ENCODE measurements at regions not wholly inside any gene's neighbourhood (a gene's known extent, or its start where the extent isn't known, plus 50 kb on each side); places are given as distances from the start of the nearest gene placed in this dataset.

- DNase-seq (ENCODE audit: low spot score in 2 of 2): no peak
- Histone ChIP-seq H3K4me3 (no peak overlapping the region), H3K9me3 (no peaks in the 10 kb centered on the region), H3K27ac (no peak overlapping the region), H3K36me3 (no peaks in the 10 kb centered on the region), H3K4me1 (no peaks in the 10 kb centered on the region), H3K27me3 (no peaks in the 10 kb centered on the region)
- TF ChIP-seq CTCF (IDR thresholded peaks at IDR 0.05): no peak
- intact Hi-C loops (cut with DNase I): no loop called here
These were observed 63.2 kb upstream of the TOMM7 start for GRCh38 chr7:22885797-22886261.

- intact Hi-C loops (cut with DNase I): no loop called here
- H3K4me1 ChIP-seq: no peaks in the 10 kb centered on the region
These were observed 62.5 kb upstream of the TOMM7 start for GRCh38 chr7:22884911-22885788.

GRCh38 chr7:22882106-22882505, 59.5 kb upstream of the TOMM7 start:
- Histone ChIP-seq H3K9me3 (no peaks in the 10 kb centered on the region), H3K27me3 (no peaks in the 10 kb centered on the region), H3K36me3 (no peaks in the 10 kb centered on the region), H3K4me3 (no peak overlapping the region), H3K27ac (no peak overlapping the region), H3K4me1 (no peaks in the 10 kb centered on the region)
- no peak for DNase-seq (ENCODE audit: low spot score in 2 of 2)
- no peak for TF ChIP-seq CTCF (IDR thresholded peaks at IDR 0.05)
- intact Hi-C loops (cut with DNase I): no loop called here

More at GRCh38 chr7:22884911-22885788, 62.5 kb upstream of the TOMM7 start:
- DNase-seq (ENCODE audit: low spot score in 2 of 2): no peak
- no peak overlapping the region for H3K27ac ChIP-seq
- H3K4me3 ChIP-seq: no peak overlapping the region
- no peaks in the 10 kb centered on the region for H3K27me3 ChIP-seq
- no peak for TF ChIP-seq CTCF (IDR thresholded peaks at IDR 0.05)
- H3K9me3 ChIP-seq: no peaks in the 10 kb centered on the region
- no peaks in the 10 kb centered on the region for H3K36me3 ChIP-seq

- Histone ChIP-seq H3K4me1 (no peaks in the 10 kb centered on the region), H3K36me3 (no peaks in the 10 kb centered on the region), H3K4me3 (no peak overlapping the region), H3K27ac (no peak overlapping the region), H3K27me3 (no peaks in the 10 kb centered on the region), H3K9me3 (no peaks in the 10 kb centered on the region)
- no peak for TF ChIP-seq CTCF (IDR thresholded peaks at IDR 0.05)
- intact Hi-C loops (cut with DNase I): no loop called here
- no peak for DNase-seq (ENCODE audit: low spot score in 2 of 2)
These were observed 57.2 kb upstream of the TOMM7 start for GRCh38 chr7:22879709-22880306.

- DNase-seq (ENCODE audit: low spot score in 2 of 2): no peak
- H3K36me3 ChIP-seq: no peaks in the 10 kb centered on the region
- no peak for TF ChIP-seq CTCF (IDR thresholded peaks at IDR 0.05)
- H3K27me3 ChIP-seq: no peaks in the 10 kb centered on the region
- intact Hi-C loops (cut with DNase I): no loop called here
- no peak overlapping the region for H3K27ac ChIP-seq
- no peaks in the 10 kb centered on the region for H3K4me1 ChIP-seq
- H3K4me3 ChIP-seq: no peak overlapping the region
- no peaks in the 10 kb centered on the region for H3K9me3 ChIP-seq
These were observed 56.6 kb upstream of the TOMM7 start for GRCh38 chr7:22879280-22879679.

Measured in ascending aorta (tissue), 2 donors.